ENCODE measurements at regions not wholly inside any gene's neighbourhood (a gene's known extent, or its start where the extent isn't known, plus 50 kb on each side); places are given as distances from the start of the nearest gene placed in this dataset.

GRCh38 chr11:129292771-129293170 lies 82.9 kb upstream of the BARX2 start:
- no peaks in the 10 kb centered on the region for H3K4me1 ChIP-seq (ENCODE audit: control insufficient read depth in 3 of 3, insufficient read depth in 3 of 3, low read length in 3 of 3)

GRCh38 chr11:129292092-129292491 lies 83.6 kb upstream of the BARX2 start:
- Histone ChIP-seq H3K9me3 (ENCODE audit: control insufficient read depth in 3 of 3, low read length in 3 of 3) (no peaks in the 10 kb centered on the region), H3K4me3 (ENCODE audit: low read length in 3 of 3) (no peak overlapping the region), H3K27me3 (ENCODE audit: control insufficient read depth in 3 of 3, insufficient read depth in 3 of 3, low read length in 3 of 3) (peaks cover 3 to 6% (median 5%) of the 10 kb centered on the region in 3 donors), H3K4me1 (ENCODE audit: control insufficient read depth in 3 of 3, insufficient read depth in 3 of 3, low read length in 3 of 3) (no peaks in the 10 kb centered on the region), H3K27ac (ENCODE audit: low read depth, low read length) (no peak overlapping the region), H3K36me3 (ENCODE audit: control insufficient read depth in 3 of 3, insufficient read depth in 3 of 3, low read length in 3 of 3) (no peaks in the 10 kb centered on the region), H3K9ac (ENCODE audit: low read depth in 1 of 3, low read length in 3 of 3) (no peak overlapping the region)

More at GRCh38 chr11:129292771-129293170, 82.9 kb upstream of the BARX2 start:
- no peak overlapping the region for H3K27ac ChIP-seq (ENCODE audit: low read depth, low read length)
- H3K9ac ChIP-seq (ENCODE audit: low read depth in 1 of 3, low read length in 3 of 3), result no peak overlapping the region
- no peak overlapping the region for H3K4me3 ChIP-seq (ENCODE audit: low read length in 3 of 3)
- no peaks in the 10 kb centered on the region for H3K9me3 ChIP-seq (ENCODE audit: control insufficient read depth in 3 of 3, low read length in 3 of 3)
- peaks cover 3 to 6% (median 5%) of the 10 kb centered on the region in 3 donors for H3K27me3 ChIP-seq (ENCODE audit: control insufficient read depth in 3 of 3, insufficient read depth in 3 of 3, low read length in 3 of 3)
- no peaks in the 10 kb centered on the region for H3K36me3 ChIP-seq (ENCODE audit: control insufficient read depth in 3 of 3, insufficient read depth in 3 of 3, low read length in 3 of 3)

- H3K9me3 ChIP-seq (ENCODE audit: control insufficient read depth in 3 of 3, low read length in 3 of 3), result no peaks in the 10 kb centered on the region
- H3K27me3 ChIP-seq (ENCODE audit: control insufficient read depth in 3 of 3, insufficient read depth in 3 of 3, low read length in 3 of 3), result peaks cover 3 to 8% (median 6%) of the 10 kb centered on the region in 3 donors
- H3K36me3 ChIP-seq (ENCODE audit: control insufficient read depth in 3 of 3, insufficient read depth in 3 of 3, low read length in 3 of 3), result no peaks in the 10 kb centered on the region
- H3K27ac ChIP-seq (ENCODE audit: low read depth, low read length), result no peak overlapping the region
- no peak overlapping the region for H3K9ac ChIP-seq (ENCODE audit: low read depth in 1 of 3, low read length in 3 of 3)
- H3K4me3 ChIP-seq (ENCODE audit: low read length in 3 of 3), result no peak overlapping the region
- H3K4me1 ChIP-seq (ENCODE audit: control insufficient read depth in 3 of 3, insufficient read depth in 3 of 3, low read length in 3 of 3), result no peaks in the 10 kb centered on the region
Measured at GRCh38 chr11:129291546-129291945, 84.1 kb upstream of the BARX2 start.

GRCh38 chr11:129290966-129291365 lies 84.7 kb upstream of the BARX2 start:
- Histone ChIP-seq H3K4me1 (ENCODE audit: control insufficient read depth in 3 of 3, insufficient read depth in 3 of 3, low read length in 3 of 3) (no peaks in the 10 kb centered on the region), H3K4me3 (ENCODE audit: low read length in 3 of 3) (no peak overlapping the region), H3K9ac (ENCODE audit: low read depth in 1 of 3, low read length in 3 of 3) (no peak overlapping the region), H3K9me3 (ENCODE audit: control insufficient read depth in 3 of 3, low read length in 3 of 3) (no peaks in the 10 kb centered on the region), H3K36me3 (ENCODE audit: control insufficient read depth in 3 of 3, insufficient read depth in 3 of 3, low read length in 3 of 3) (no peaks in the 10 kb centered on the region), H3K27ac (ENCODE audit: low read depth, low read length) (no peak overlapping the region), H3K27me3 (ENCODE audit: control insufficient read depth in 3 of 3, insufficient read depth in 3 of 3, low read length in 3 of 3) (peaks cover 3 to 9% (median 8%) of the 10 kb centered on the region in 3 donors)

- Histone ChIP-seq H3K27ac (ENCODE audit: low read depth, low read length) (no peak overlapping the region), H3K4me3 (ENCODE audit: low read length in 3 of 3) (no peak overlapping the region), H3K36me3 (ENCODE audit: control insufficient read depth in 3 of 3, insufficient read depth in 3 of 3, low read length in 3 of 3) (no peaks in the 10 kb centered on the region), H3K27me3 (ENCODE audit: control insufficient read depth in 3 of 3, insufficient read depth in 3 of 3, low read length in 3 of 3) (peaks cover 3 to 9% (median 8%) of the 10 kb centered on the region in 3 donors), H3K4me1 (ENCODE audit: control insufficient read depth in 3 of 3, insufficient read depth in 3 of 3, low read length in 3 of 3) (no peaks in the 10 kb centered on the region), H3K9ac (ENCODE audit: low read depth in 1 of 3, low read length in 3 of 3) (no peak overlapping the region), H3K9me3 (ENCODE audit: control insufficient read depth in 3 of 3, low read length in 3 of 3) (no peaks in the 10 kb centered on the region)
Measured at GRCh38 chr11:129289350-129290040, 86.2 kb upstream of the BARX2 start.

GRCh38 chr11:129287920-129288319 lies 87.7 kb upstream of the BARX2 start:
- no peaks in the 10 kb centered on the region for H3K9me3 ChIP-seq (ENCODE audit: control insufficient read depth in 3 of 3, low read length in 3 of 3)
- no peaks in the 10 kb centered on the region for H3K4me1 ChIP-seq (ENCODE audit: control insufficient read depth in 3 of 3, insufficient read depth in 3 of 3, low read length in 3 of 3)
- no peak overlapping the region for H3K27ac ChIP-seq (ENCODE audit: low read depth, low read length)
- H3K36me3 ChIP-seq (ENCODE audit: control insufficient read depth in 3 of 3, insufficient read depth in 3 of 3, low read length in 3 of 3), result no peaks in the 10 kb centered on the region
- no peak overlapping the region for H3K4me3 ChIP-seq (ENCODE audit: low read length in 3 of 3)
- peaks cover 3 to 9% (median 8%) of the 10 kb centered on the region in 3 donors for H3K27me3 ChIP-seq (ENCODE audit: control insufficient read depth in 3 of 3, insufficient read depth in 3 of 3, low read length in 3 of 3)
- H3K9ac ChIP-seq (ENCODE audit: low read depth in 1 of 3, low read length in 3 of 3), result no peak overlapping the region

- Histone ChIP-seq H3K4me3 (ENCODE audit: low read length in 3 of 3) (no peak overlapping the region), H3K9ac (ENCODE audit: low read depth in 1 of 3, low read length in 3 of 3) (no peak overlapping the region), H3K36me3 (ENCODE audit: control insufficient read depth in 3 of 3, insufficient read depth in 3 of 3, low read length in 3 of 3) (no peaks in the 10 kb centered on the region), H3K27ac (ENCODE audit: low read depth, low read length) (no peak overlapping the region), H3K27me3 (ENCODE audit: control insufficient read depth in 3 of 3, insufficient read depth in 3 of 3, low read length in 3 of 3) (peaks cover 3 to 9% (median 8%) of the 10 kb centered on the region in 3 donors), H3K9me3 (ENCODE audit: control insufficient read depth in 3 of 3, low read length in 3 of 3) (no peaks in the 10 kb centered on the region), H3K4me1 (ENCODE audit: control insufficient read depth in 3 of 3, insufficient read depth in 3 of 3, low read length in 3 of 3) (no peaks in the 10 kb centered on the region)
Measured at GRCh38 chr11:129286813-129287212, 88.8 kb upstream of the BARX2 start.

GRCh38 chr11:129285402-129285786 lies 90.3 kb upstream of the BARX2 start:
- no peak overlapping the region for H3K4me3 ChIP-seq (ENCODE audit: low read length in 3 of 3)
- no peak overlapping the region for H3K27ac ChIP-seq (ENCODE audit: low read depth, low read length)
- H3K9me3 ChIP-seq (ENCODE audit: control insufficient read depth in 3 of 3, low read length in 3 of 3), result no peaks in the 10 kb centered on the region
- no peaks in the 10 kb centered on the region for H3K36me3 ChIP-seq (ENCODE audit: control insufficient read depth in 3 of 3, insufficient read depth in 3 of 3, low read length in 3 of 3)
- no peaks in the 10 kb centered on the region for H3K4me1 ChIP-seq (ENCODE audit: control insufficient read depth in 3 of 3, insufficient read depth in 3 of 3, low read length in 3 of 3)
- peaks cover 3 to 8% (median 7%) of the 10 kb centered on the region in 3 donors for H3K27me3 ChIP-seq (ENCODE audit: control insufficient read depth in 3 of 3, insufficient read depth in 3 of 3, low read length in 3 of 3)
- no peak overlapping the region for H3K9ac ChIP-seq (ENCODE audit: low read depth in 1 of 3, low read length in 3 of 3)

- H3K4me3 ChIP-seq (ENCODE audit: low read length in 3 of 3), result no peak overlapping the region
- no peaks in the 10 kb centered on the region for H3K9me3 ChIP-seq (ENCODE audit: control insufficient read depth in 3 of 3, low read length in 3 of 3)
- peaks cover 3 to 7% (median 6%) of the 10 kb centered on the region in 3 donors for H3K4me1 ChIP-seq (ENCODE audit: control insufficient read depth in 3 of 3, insufficient read depth in 3 of 3, low read length in 3 of 3)
- no peaks in the 10 kb centered on the region for H3K36me3 ChIP-seq (ENCODE audit: control insufficient read depth in 3 of 3, insufficient read depth in 3 of 3, low read length in 3 of 3)
- no peak overlapping the region for H3K9ac ChIP-seq (ENCODE audit: low read depth in 1 of 3, low read length in 3 of 3)
- H3K27ac ChIP-seq (ENCODE audit: low read depth, low read length), result no peak overlapping the region
- peaks cover 0 to 3% (median 3%) of the 10 kb centered on the region in 3 donors for H3K27me3 ChIP-seq (ENCODE audit: control insufficient read depth in 3 of 3, insufficient read depth in 3 of 3, low read length in 3 of 3)
Measured at GRCh38 chr11:129283141-129283540, 91.0 kb upstream of the ARHGAP32 start.

- Histone ChIP-seq H3K9ac (ENCODE audit: low read depth in 1 of 3, low read length in 3 of 3) (no peak overlapping the region), H3K9me3 (ENCODE audit: control insufficient read depth in 3 of 3, low read length in 3 of 3) (no peaks in the 10 kb centered on the region), H3K4me3 (ENCODE audit: low read length in 3 of 3) (no peak overlapping the region)
Measured at GRCh38 chr11:129282634-129283033, 90.5 kb upstream of the ARHGAP32 start.

More at GRCh38 chr11:129282634-129283033, 90.5 kb upstream of the ARHGAP32 start:
- H3K36me3 ChIP-seq (ENCODE audit: control insufficient read depth in 3 of 3, insufficient read depth in 3 of 3, low read length in 3 of 3), result no peaks in the 10 kb centered on the region
- peaks cover 0 to 3% (median 3%) of the 10 kb centered on the region in 3 donors for H3K27me3 ChIP-seq (ENCODE audit: control insufficient read depth in 3 of 3, insufficient read depth in 3 of 3, low read length in 3 of 3)
- H3K4me1 ChIP-seq (ENCODE audit: control insufficient read depth in 3 of 3, insufficient read depth in 3 of 3, low read length in 3 of 3), result peaks cover 3 to 7% (median 6%) of the 10 kb centered on the region in 3 donors
- no peak overlapping the region for H3K27ac ChIP-seq (ENCODE audit: low read depth, low read length)
